ENCODE measurements at regions not wholly inside any gene's neighbourhood (a gene's known extent, or its start where the extent isn't known, plus 50 kb on each side); places are given as distances from the start of the nearest gene placed in this dataset.
"Not testable (repeated sequence)": the region's sequence is repeated elsewhere in the genome, so short reads cannot be mapped to it uniquely, and the experiment has no call there.

GRCh38 chr7:108911016-108911415 is 341.3 kb downstream of the DNAJB9 start:
- no peaks in the 10 kb centered on the region for H3K27me3 ChIP-seq
- H3K4me3 ChIP-seq: no peak overlapping the region
- DNase-seq: no peak
- TF ChIP-seq CTCF (IDR thresholded peaks at IDR 0.05) (no peak), POLR2A (IDR thresholded peaks at IDR 0.05) (no peak)
- no peak overlapping the region for H3K27ac ChIP-seq
- H3K36me3 ChIP-seq: no peaks in the 10 kb centered on the region
- H3K9me3 ChIP-seq: no peaks in the 10 kb centered on the region
- intact Hi-C loops (cut with DNase I; ENCODE audit: low total_unique reads): no loop called here
- no peaks in the 10 kb centered on the region for H3K4me1 ChIP-seq

DNA sequence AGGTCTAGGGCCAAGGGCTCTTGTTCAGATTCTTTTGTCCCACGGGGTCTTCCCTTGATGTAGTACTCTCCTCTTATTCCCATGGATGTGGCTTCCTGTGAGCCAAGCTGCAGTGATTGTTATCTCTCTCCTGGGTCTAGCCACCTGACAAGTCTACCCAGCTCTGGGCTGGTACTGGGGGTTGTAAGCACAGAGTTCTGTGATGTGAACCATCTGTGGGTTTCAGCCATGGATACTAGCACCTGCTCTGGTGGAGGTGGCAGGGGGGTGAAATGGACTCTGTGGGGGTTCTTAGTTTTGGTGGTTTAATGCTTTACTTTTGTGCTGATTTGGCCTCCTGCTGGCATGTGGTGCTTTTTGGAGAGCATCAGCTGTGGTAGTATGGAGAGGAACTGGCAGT is 350.8 kb downstream of the DNAJB9 start:
- H3K36me3 ChIP-seq: no peaks in the 10 kb centered on the region
- TF ChIP-seq CTCF (IDR thresholded peaks at IDR 0.05): no peak
- TF ChIP-seq POLR2A (IDR thresholded peaks at IDR 0.05): no peak
- H3K9me3 ChIP-seq: no peaks in the 10 kb centered on the region
- intact Hi-C loops (cut with DNase I; ENCODE audit: low total_unique reads): no loop called here
- H3K27me3 ChIP-seq: no peaks in the 10 kb centered on the region
- no peak overlapping the region for H3K27ac ChIP-seq
- no peak for DNase-seq
- H3K4me3 ChIP-seq: no peak overlapping the region
- H3K4me1 ChIP-seq: no peaks in the 10 kb centered on the region

DNA sequence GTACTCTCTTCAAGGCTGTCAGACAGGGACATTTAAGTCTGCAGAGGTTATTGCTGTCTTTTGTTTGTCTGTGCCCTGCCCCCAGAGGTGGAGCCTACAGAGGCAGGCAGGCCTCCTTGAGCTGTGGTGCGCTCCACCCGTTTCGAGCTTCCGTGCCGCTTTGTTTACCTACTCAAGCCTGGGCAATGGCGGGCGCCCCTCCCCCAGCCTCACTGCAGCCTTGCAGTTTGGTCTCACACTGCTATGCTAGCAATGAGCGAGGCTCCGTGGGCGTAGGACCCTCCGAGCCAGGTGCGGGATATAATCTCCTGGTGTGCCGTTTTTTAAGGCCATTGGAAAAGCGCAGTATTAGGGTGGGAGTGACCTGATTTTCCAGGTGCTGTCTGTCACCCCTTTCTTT is 373.4 kb downstream of the DNAJB9 start:
- intact Hi-C loops (cut with DNase I; ENCODE audit: low total_unique reads); H3K36me3 ChIP-seq; H3K4me1 ChIP-seq; H3K4me3 ChIP-seq; H3K9me3 ChIP-seq; H3K27me3 ChIP-seq; DNase-seq; H3K27ac ChIP-seq: not testable (repeated sequence)

DNA sequence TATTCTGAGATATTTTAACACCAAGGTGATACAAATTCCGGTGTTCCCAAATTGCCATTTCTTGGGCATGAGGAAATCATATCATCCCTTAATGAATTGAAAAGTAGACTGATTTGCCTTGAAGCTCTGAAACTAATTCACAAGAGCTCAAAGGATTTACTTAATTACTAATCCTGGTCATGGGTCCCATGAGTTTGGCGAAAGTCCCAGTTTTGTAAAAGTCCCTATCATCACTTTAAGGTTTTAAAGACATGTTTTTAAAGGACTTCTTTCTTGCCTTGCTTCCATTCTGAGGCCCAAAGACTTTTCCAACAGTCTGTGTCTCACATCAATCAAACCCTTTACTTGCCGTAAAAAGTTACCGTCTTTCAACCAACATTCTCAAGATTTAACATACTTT is 377.9 kb downstream of the DNAJB9 start:
- Histone ChIP-seq H3K27me3 (no peaks in the 10 kb centered on the region), H3K9me3 (no peaks in the 10 kb centered on the region), H3K4me1 (no peaks in the 10 kb centered on the region), H3K27ac (no peak overlapping the region), H3K36me3 (no peaks in the 10 kb centered on the region), H3K4me3 (no peak overlapping the region)
- no peak for DNase-seq
- intact Hi-C loops (cut with DNase I; ENCODE audit: low total_unique reads): no loop called here
- TF ChIP-seq POLR2A (IDR thresholded peaks at IDR 0.05): no peak
- TF ChIP-seq CTCF (IDR thresholded peaks at IDR 0.05): no peak

DNA sequence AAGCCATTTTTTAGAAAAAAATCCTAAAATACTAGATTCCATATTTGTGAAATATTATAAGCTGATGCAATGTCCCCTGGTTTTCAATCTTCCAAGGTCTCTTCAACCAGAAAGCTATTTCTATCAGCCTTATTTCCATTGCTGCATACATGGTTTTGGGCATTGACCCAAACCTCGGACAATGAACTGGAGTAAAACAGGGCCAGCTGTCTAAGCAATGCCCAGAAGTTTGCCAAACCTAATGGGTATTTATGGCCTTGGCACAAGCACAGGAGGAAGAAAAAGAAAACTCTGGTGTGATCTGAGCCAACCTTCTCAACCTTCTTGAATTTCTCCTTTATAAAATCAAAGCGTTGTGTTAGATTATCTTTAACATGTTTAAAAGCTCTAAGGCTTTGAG is 402.3 kb downstream of the DNAJB9 start:
- no peaks in the 10 kb centered on the region for H3K27me3 ChIP-seq
- DNase-seq: no peak
- intact Hi-C loops (cut with DNase I; ENCODE audit: low total_unique reads): no loop called here
- H3K9me3 ChIP-seq: no peaks in the 10 kb centered on the region
- TF ChIP-seq POLR2A (IDR thresholded peaks at IDR 0.05) (no peak), CTCF (IDR thresholded peaks at IDR 0.05) (no peak)
- no peak overlapping the region for H3K27ac ChIP-seq
- no peaks in the 10 kb centered on the region for H3K4me1 ChIP-seq
- H3K4me3 ChIP-seq: no peak overlapping the region
- H3K36me3 ChIP-seq: no peaks in the 10 kb centered on the region

DNA sequence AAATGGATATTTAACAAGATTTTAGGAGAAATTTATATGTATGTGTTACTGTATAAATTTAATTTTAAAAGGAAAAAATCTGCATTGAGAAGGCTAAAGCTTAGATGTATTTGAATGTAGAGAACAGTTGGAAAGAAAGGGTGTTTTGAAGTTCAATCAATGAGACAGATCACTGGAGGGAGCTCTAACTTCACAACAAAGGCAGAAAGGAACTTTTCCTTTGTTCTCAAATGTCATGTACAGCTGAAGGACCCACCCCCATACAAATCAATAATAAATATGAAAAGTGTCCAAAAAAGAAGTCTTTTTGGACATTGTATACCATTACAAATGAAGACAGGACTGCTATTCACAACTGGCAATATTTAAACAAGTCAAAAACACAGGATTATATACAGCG is 403.4 kb downstream of the DNAJB9 start:
- Histone ChIP-seq H3K27ac (no peak overlapping the region), H3K36me3 (no peaks in the 10 kb centered on the region), H3K4me1 (no peaks in the 10 kb centered on the region), H3K27me3 (no peaks in the 10 kb centered on the region), H3K9me3 (no peaks in the 10 kb centered on the region), H3K4me3 (no peak overlapping the region)
- intact Hi-C loops (cut with DNase I; ENCODE audit: low total_unique reads): no loop called here
- no peak for DNase-seq
- TF ChIP-seq CTCF (IDR thresholded peaks at IDR 0.05) (no peak), POLR2A (IDR thresholded peaks at IDR 0.05) (no peak)

Measured in uterus (tissue), 3 donors.